Endothelial cell of umbilical vein (primary cell): ENCODE measurements at regions not wholly inside any gene's neighbourhood (a gene's known extent, or its start where the extent isn't known, plus 50 kb on each side); places are given as distances from the start of the nearest gene placed in this dataset.

Experiments
- JUN ChIP-seq: IDR thresholded peaks from 2 replicates; pipeline ENCODE4 v1.6.1; 2011; ENCODE audit warnings: borderline replicate concordance, low read depth; ENCODE audit not compliant: insufficient read length, insufficient read depth
- TF ChIP-seq, protein P1 (sequence below), 2 donors: IDR thresholded peaks; 1 replicate in 1 of 2; 2 replicates in 1 of 2; pipeline ENCODE4 v1.5.1; 2011; ENCODE audit warnings: low read length in 2 of 2, mild to moderate bottlenecking in 2 of 2, moderate library complexity in 2 of 2, control low read depth in 1 of 2, inconsistent platforms in 1 of 2, low read depth in 1 of 2; ENCODE audit not compliant: insufficient read depth in 1 of 2; ENCODE audit errors: extremely low read depth in 1 of 2

DNA sequence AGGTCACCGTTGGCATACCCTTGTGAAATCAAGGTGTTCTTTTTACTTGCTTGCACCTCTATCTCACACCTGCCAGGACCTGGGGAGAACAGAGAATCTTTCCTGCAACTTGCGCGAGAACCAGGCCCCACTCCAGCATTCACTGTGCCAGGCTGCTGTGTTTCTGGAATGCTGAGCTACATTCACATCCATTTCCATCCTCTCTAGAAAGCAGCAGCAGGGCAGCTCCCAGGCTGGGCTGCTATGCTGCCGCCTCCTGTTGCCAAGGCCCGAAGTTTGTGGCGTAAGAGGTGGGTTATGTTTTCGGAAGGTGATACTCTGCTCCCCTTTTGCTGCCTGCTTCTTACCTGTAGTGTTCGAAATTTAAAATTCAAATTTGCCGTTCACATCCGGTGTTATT lies 464.1 kb downstream of the KLF5 start:
- TF ChIP-seq JUN, result no peak
- TF ChIP-seq, protein P1, sequence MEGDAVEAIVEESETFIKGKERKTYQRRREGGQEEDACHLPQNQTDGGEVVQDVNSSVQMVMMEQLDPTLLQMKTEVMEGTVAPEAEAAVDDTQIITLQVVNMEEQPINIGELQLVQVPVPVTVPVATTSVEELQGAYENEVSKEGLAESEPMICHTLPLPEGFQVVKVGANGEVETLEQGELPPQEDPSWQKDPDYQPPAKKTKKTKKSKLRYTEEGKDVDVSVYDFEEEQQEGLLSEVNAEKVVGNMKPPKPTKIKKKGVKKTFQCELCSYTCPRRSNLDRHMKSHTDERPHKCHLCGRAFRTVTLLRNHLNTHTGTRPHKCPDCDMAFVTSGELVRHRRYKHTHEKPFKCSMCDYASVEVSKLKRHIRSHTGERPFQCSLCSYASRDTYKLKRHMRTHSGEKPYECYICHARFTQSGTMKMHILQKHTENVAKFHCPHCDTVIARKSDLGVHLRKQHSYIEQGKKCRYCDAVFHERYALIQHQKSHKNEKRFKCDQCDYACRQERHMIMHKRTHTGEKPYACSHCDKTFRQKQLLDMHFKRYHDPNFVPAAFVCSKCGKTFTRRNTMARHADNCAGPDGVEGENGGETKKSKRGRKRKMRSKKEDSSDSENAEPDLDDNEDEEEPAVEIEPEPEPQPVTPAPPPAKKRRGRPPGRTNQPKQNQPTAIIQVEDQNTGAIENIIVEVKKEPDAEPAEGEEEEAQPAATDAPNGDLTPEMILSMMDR (IDR thresholded peaks at IDR 0.05; ENCODE audit: extremely low read depth in 1 of 2, insufficient read depth in 1 of 2, low read depth in 1 of 2, low read length in 2 of 2), result no peak
